C1 segment of cervical spinal cord (tissue), 14 donors: ENCODE measurements at regions not wholly inside any gene's neighbourhood (a gene's known extent, or its start where the extent isn't known, plus 50 kb on each side); places are given as distances from the start of the nearest gene placed in this dataset.

Experiments
- DNase-seq, 14 donors: peaks; one replicate each; lab custom pipeline; 2025; lab: John Stamatoyannopoulos, UW

GRCh38 chr14:104291123-104292000, 153.0 kb downstream of the KIF26A start:
- DNase-seq: no peak

DNA sequence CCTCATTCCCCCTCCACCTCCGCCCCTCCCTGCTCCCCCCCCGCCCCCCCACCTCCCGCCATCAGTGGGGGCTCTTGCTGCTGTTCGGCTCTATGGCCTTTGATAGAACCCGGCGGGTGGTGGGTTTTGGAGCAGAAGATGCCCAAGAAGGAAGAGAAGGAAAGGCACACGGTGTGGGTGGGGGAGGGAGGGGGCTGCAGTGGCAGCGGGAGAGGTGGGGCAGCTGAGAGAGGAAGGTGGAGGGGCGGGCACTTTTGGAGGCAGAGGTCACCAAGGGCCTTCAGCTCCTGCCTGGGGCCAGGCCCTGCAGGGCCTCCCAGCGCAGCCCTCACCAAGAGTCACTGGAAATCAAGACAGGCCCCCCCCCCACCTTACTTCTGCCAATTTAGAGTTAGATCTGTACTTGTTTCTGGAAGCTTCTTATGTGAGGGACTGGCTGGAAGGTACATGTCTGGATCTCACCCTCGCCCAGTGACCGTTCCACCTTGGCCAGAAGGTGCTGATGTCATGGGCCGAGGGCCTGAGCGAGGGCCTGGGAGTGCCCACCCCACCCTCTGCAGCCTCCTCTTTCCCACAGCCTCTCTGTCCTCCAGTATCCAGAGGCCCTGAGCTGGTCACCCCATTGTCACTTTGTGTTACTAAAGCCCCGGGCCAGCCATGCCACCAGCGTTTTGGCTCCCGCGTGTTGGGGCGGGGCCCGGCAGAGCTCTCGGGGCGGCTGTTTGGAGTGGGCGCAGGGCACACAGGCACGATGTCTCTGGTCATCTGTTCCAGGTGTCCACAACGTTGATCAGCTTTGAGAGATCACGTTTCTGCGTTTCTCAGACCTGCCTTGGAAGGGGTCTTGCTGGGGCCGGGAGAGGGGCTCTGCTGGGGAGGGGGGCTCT, 153.9 kb downstream of the KIF26A start:
- no peak for DNase-seq

- no peak for DNase-seq
These were observed 154.9 kb downstream of the KIF26A start for GRCh38 chr14:104293231-104293841.

DNA sequence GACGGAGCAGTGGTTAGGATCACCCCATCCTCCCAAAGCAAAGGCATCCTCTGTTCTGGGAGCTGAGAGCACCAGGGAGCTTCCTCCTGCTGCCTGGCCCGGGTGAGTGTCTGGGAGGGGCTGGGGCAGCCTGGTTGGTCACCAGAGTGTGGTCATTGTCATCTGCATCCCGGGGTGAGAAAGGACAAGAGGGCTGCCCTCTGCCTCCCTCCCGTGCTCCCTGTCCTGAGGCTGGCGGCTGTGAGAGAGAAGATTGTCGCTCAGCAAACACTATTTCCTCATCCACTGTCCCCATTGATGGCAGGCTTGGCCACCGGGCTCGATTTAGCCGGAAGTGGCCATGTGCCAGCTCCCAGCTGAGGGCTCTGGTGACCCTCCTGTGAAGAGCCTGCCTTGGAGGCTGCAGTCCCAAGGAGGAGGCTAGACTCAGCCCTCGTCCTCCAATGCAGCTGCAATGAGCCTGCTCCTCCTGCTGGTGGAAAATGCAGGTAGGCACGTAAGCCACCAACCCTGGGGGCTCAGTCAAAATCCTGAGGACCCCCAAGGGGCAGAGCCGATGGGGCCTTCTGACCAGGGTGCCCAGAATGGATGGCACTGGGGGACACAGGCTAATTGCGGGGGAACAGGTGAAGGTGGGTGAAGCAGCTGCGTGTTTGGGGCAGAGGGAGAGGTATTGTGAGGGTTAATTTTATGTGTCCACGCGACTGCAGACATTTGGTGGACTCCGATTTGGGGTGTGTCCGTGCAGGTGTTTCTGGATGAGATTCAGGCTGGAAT, 155.7 kb downstream of the KIF26A start:
- DNase-seq: no peak

DNA sequence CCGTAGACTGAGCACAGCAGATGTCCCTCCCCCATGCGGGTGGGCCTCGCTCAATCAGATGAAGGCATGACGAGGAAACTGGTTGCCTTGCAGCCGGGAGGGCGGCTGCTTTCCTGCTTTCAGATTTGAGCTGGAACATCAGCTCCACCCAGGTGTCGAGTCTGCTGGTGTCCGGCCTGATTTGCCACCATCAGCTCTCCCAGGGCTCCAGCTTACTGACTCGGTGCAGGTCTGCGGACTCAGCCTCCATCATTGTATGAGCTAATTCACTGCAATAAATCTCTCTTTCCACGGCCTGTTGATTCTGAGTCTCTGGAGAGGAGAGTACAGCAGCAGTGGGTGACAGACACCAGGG, 156.2 kb downstream of the KIF26A start:
- DNase-seq: no peak

- no peak for DNase-seq
These were observed 156.7 kb downstream of the KIF26A start for GRCh38 chr14:104294983-104295680.

DNA sequence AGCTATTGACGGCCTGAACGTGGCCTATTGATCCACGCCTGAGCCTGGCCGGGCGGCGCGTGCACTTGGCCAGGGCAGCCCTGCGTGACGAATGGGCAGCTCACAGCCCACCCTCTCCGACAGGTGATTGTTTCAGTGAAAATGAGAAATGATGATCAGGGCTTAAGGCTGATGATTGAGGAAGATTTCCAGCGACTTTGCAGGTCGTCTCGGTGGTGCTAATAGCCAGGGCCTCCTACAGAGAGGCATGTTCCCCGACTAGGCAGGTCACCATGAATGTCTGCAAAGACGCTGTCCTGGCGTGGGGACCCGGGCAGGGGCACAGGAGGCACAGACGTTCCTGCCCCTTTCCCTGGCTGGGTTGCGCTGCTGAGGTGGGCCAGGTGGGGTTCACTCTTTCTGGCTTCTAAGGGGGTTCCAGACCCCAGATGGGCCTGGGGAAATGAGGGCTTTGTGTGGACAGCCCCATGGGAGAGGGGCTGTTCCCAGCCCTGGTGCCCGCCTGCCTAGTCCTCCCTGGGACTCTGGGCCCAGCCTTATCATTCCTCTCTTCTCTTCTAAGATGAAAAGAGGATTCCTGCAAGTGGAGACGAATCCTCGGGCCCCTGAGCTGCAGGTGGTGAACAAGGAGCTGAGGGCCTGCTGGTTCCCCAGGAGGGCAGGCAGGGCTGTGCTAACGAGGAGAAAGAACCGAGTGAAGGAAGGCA, 157.4 kb downstream of the KIF26A start:
- no peak for DNase-seq

GRCh38 chr14:104296388-104297312, 158.3 kb downstream of the KIF26A start:
- DNase-seq: no peak

- DNase-seq: no peak
These were observed 158.9 kb downstream of the KIF26A start for GRCh38 chr14:104297313-104297704.

GRCh38 chr14:104297721-104298401, 159.5 kb downstream of the KIF26A start:
- DNase-seq: no peak

GRCh38 chr14:104298458-104298857, 160.1 kb downstream of the KIF26A start:
- no peak for DNase-seq

- no peak for DNase-seq
These were observed 161.8 kb downstream of the KIF26A start for GRCh38 chr14:104299993-104300761.

DNA sequence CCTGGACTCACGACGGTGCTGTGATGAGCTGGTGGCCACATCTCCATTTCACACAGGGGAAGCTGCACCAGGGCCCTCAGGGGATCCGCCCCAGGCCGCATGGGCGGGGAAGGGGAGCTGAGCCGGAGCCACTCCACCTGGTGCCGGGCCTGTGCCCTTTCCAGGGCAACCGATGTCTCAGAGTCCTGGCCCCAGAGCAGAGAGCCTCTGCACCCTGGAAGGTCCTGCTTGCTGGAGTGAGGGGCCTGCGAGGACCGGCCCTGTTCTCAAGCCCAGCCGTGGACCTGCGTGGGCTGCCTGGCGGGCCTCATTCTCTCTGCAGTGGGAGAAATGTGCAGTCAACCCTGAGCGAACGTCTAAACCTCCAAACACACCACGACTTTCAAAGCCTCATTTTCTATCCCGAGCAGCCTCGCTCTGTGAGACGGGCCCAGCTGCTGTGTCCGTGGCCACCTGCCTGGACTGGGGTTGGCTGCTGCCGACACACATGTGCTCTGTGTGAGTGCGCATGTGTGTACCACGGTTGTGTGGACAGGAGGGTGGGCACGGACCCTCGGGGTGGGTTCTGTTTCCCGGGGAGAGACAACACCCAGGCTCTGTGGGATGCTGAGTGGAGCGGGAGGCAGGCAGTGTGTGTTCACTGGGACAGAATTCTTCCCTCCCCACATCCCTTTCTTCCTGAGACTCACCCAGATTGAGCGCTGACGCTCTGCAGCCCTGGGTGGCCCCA, 163.5 kb downstream of the KIF26A start:
- DNase-seq: no peak

GRCh38 chr14:104302794-104303405, 164.5 kb downstream of the KIF26A start:
- no peak for DNase-seq

DNA sequence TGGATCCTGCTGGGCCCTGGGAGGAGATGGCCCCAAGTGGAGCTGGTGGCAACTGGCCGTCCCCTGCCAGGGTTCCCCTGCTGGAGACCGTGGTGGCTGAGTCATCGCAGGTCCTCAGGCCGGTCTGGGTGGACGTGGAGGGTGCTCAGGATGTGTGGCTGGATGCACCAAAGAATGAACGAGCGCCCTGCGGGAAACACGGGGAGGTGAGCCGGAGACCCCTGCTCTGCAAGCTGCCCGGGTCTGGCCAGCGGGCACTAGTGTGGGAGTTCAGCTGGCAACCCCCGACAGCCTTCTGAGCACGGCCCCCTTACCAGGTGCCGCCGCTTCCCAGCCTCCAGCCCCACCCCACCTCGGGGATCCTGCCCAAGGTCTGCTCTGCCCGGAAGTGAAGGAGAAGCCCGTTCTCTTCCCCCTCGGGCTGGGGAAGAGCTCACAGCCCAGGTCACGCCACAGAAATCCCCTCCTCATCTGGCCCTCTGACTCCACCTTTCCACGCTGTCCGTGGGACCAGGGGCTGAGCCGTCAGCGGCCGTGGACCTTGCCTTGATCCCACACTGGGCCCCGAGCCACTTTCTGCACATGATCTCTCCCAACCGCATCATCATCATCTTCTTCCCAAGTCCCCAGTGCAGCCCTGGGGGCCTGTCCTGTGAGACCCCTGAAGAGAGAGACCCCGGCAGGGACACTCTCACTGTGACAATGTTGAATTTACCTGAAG, 165.5 kb downstream of the KIF26A start:
- no peak for DNase-seq
